PC-3 (cell line): ENCODE measurements at regions not wholly inside any gene's neighbourhood (a gene's known extent, or its start where the extent isn't known, plus 50 kb on each side); places are given as distances from the start of the nearest gene placed in this dataset.

Experiments used
- ATAC-seq: fragments of 200-7000 bp; cut with Tn5 transposase; 2 replicates; pipeline ENCODE4 v1.9.1; 2020; ENCODE audit warnings: mild to moderate bottlenecking, moderate library complexity
- BruUV-seq: library from RNA; stranded (reverse); fragments of 400-500 nt; replicated peaks from 2 replicates; lab custom pipeline; 2021; lab: Mats Ljungman, UMichigan
- CTCF ChIA-PET: fragments of 300-600 bp; sonication (Branson Sonifier 250); formaldehyde crosslinking; loops from one replicate; lab custom pipeline; 2022; ENCODE audit warnings: antibody characterized with exemption; lab: Charles Lee
- POLR2A ChIA-PET: fragments of 300-600 bp; sonication (Branson Sonifier 250); formaldehyde crosslinking; loops from one replicate; lab custom pipeline; 2022; ENCODE audit warnings: antibody characterized with exemption; ENCODE audit not compliant: unreplicated experiment; lab: Charles Lee
- DNase-seq: peaks from one replicate; pipeline ENCODE4 v3.0.0-alpha.2; 2015
- H2AFZ ChIP-seq: fragments of 300-600 bp; sonication (generic); 2 replicates; pipeline ENCODE4 v1.6.0; 2016; ENCODE audit warnings: antibody characterized with exemption, low read length
- H3F3A ChIP-seq: fragments of 300-600 bp; sonication (generic); one replicate; pipeline ENCODE4 v1.6.0; 2017; ENCODE audit warnings: antibody characterized with exemption, low read length, control low read depth, mild to moderate bottlenecking; ENCODE audit not compliant: unreplicated experiment
- H3K27ac ChIP-seq: fragments of 300-600 bp; sonication (generic); 2 replicates; pipeline ENCODE4 v1.5.1; 2016; ENCODE audit warnings: mild to moderate bottlenecking, low read length
- H3K27me3 ChIP-seq: fragments of 300-600 bp; sonication (generic); 2 replicates; pipeline ENCODE4 v1.6.1; 2016; ENCODE audit warnings: low read length, mixed read lengths
- H3K36me3 ChIP-seq: fragments of 300-600 bp; sonication (generic); 2 replicates; pipeline ENCODE4 v1.6.1; 2016; ENCODE audit warnings: low read depth, mixed run types, low read length, mixed read lengths
- H3K4me1 ChIP-seq: fragments of 300-600 bp; sonication (generic); 2 replicates; pipeline ENCODE4 v1.5.1; 2016; ENCODE audit warnings: low read length; ENCODE audit not compliant: insufficient read depth
- H3K4me2 ChIP-seq: fragments of 300-600 bp; sonication (generic); 2 replicates; pipeline ENCODE4 v1.6.0; 2016; ENCODE audit warnings: low read length
- H3K4me3 ChIP-seq: fragments of 300-600 bp; sonication (generic); 2 replicates; pipeline ENCODE4 v1.5.1; 2016; ENCODE audit warnings: mild to moderate bottlenecking, low read length, mixed read lengths
- H3K79me2 ChIP-seq: fragments of 300-600 bp; sonication (generic); 2 replicates; pipeline ENCODE4 v1.6.1; 2017; ENCODE audit warnings: low read length, mixed read lengths
- H3K9ac ChIP-seq: fragments of 300-600 bp; sonication (generic); 2 replicates; pipeline ENCODE4 v1.6.0; 2016; ENCODE audit warnings: mild to moderate bottlenecking, low read length
- H3K9me2 ChIP-seq: fragments of 300-600 bp; sonication (generic); replicated peaks from 2 replicates; pipeline ENCODE4 v1.6.1; 2016; ENCODE audit warnings: mixed run types, low read length, mixed read lengths
- H3K9me3 ChIP-seq: fragments of 300-600 bp; sonication (generic); 2 replicates; pipeline ENCODE4 v1.6.1; 2016; ENCODE audit warnings: low read length, mixed read lengths
- H4K20me1 ChIP-seq: fragments of 300-600 bp; sonication (generic); 2 replicates; pipeline ENCODE4 v1.6.1; 2016; ENCODE audit warnings: low read length, mixed read lengths
- CTCF ChIP-seq: fragments of 300-600 bp; sonication (generic); conservative IDR thresholded peaks from 2 replicates; pipeline ENCODE4 v1.5.1; 2017; ENCODE audit warnings: antibody characterized with exemption, low read depth, mild to moderate bottlenecking, low read length
- EZH2 ChIP-seq: fragments of 300-600 bp; sonication (generic); IDR thresholded peaks from one replicate; pipeline ENCODE4 v1.6.1; 2017; ENCODE audit warnings: antibody characterized with exemption, mild to moderate bottlenecking, low read length; ENCODE audit not compliant: unreplicated experiment
- EZH2phosphoT487 ChIP-seq: fragments of 300-600 bp; sonication (generic); IDR thresholded peaks from 2 replicates; pipeline ENCODE4 v1.6.1; 2018; ENCODE audit warnings: mild to moderate bottlenecking, antibody characterized with exemption, low read length, borderline replicate concordance
- intact Hi-C: fragments of 100-400 bp; cut with micrococcal nuclease; formaldehyde crosslinking; loops from 2 replicates; pipeline ENCODE4 v1.9.0; 2023

- H3F3A ChIP-seq = peaks cover 5% of the 10 kb centered on the region
- peaks cover 41% of the 10 kb centered on the region for H3K4me1 ChIP-seq
- no peaks in the 10 kb centered on the region for H3K27me3 ChIP-seq
- H3K9me3 ChIP-seq = no peaks in the 10 kb centered on the region
- H3K4me2 ChIP-seq = peak overlapping the region; percentile 48
- H4K20me1 ChIP-seq = no peaks in the 10 kb centered on the region
- no peaks in the 10 kb centered on the region for H3K9me2 ChIP-seq
- ChIA-PET POLR2A (no interaction called here), CTCF (no interaction called here)
- 0 out of 2 replicates have a peak overlapping the region, but pooled peaks have one; percentile 29 for H2AFZ ChIP-seq
- H3K9ac ChIP-seq = no peak overlapping the region
- intact Hi-C loops = loop anchor here (2.0 kb wide), 1 partner anchor 43 kb away; no protein-coding TSS in a partner anchor
- no peak overlapping the region for H3K4me3 ChIP-seq
- DNase-seq (peak; percentile 77), ATAC-seq (peak; percentile 62)
- no peaks in the 10 kb centered on the region for H3K36me3 ChIP-seq
- no peaks in the 10 kb centered on the region for H3K79me2 ChIP-seq
- peak overlapping the region; percentile 80 for H3K27ac ChIP-seq
- TF ChIP-seq EZH2 (no peak), CTCF (no peak), EZH2phosphoT487 (no peak)
- BruUV-seq = no TSS peak
These were observed 328.5 kb upstream of the GOLIM4 start for GRCh38 chr3:168424059-168424734.

- no peak for DNase-seq
- Histone ChIP-seq H2AFZ (no peak overlapping the region), H3K9me2 (no peaks in the 10 kb centered on the region), H3K4me1 (peaks cover 55% of the 10 kb centered on the region), H3F3A (peaks cover 5% of the 10 kb centered on the region), H3K79me2 (no peaks in the 10 kb centered on the region), H3K4me2 (no peak overlapping the region), H3K9ac (no peak overlapping the region), H3K9me3 (no peaks in the 10 kb centered on the region), H3K27ac (no peak overlapping the region), H3K36me3 (no peaks in the 10 kb centered on the region), H4K20me1 (no peaks in the 10 kb centered on the region), H3K4me3 (no peak overlapping the region), H3K27me3 (no peaks in the 10 kb centered on the region)
- no peak for ATAC-seq
- ChIA-PET POLR2A (no interaction called here), CTCF (no interaction called here)
- TF ChIP-seq CTCF = no peak
- TF ChIP-seq EZH2phosphoT487 = no peak
- no peak for TF ChIP-seq EZH2
- no TSS peak for BruUV-seq
- intact Hi-C loops = no loop called here
These were observed 327.1 kb upstream of the GOLIM4 start for GRCh38 chr3:168422843-168423242.

GRCh38 chr3:168419091-168419490, 323.4 kb upstream of the GOLIM4 start:
- CTCF ChIA-PET = no interaction called here

More at GRCh38 chr3:168419091-168419490, 323.4 kb upstream of the GOLIM4 start:
- Histone ChIP-seq H3K9me2 (no peaks in the 10 kb centered on the region), H4K20me1 (no peaks in the 10 kb centered on the region), H3K9me3 (no peaks in the 10 kb centered on the region), H3K27me3 (no peaks in the 10 kb centered on the region), H3K36me3 (no peaks in the 10 kb centered on the region), H3K9ac (no peak overlapping the region), H3F3A (no peaks in the 10 kb centered on the region), H3K4me3 (no peak overlapping the region), H2AFZ (no peak overlapping the region), H3K4me2 (peak overlapping the region; percentile 7; the same call in 1 of the 2 replicates), H3K4me1 (peaks cover 47% of the 10 kb centered on the region), H3K27ac (no peak overlapping the region), H3K79me2 (no peaks in the 10 kb centered on the region)
- POLR2A ChIA-PET = no interaction called here
- no peak for ATAC-seq
- DNase-seq = peak; percentile 42
- intact Hi-C loops = loop anchor here (1.0 kb wide), 1 partner anchor 166 kb away; no protein-coding TSS in a partner anchor
- TF ChIP-seq EZH2 = no peak
- TF ChIP-seq CTCF = no peak
- TF ChIP-seq EZH2phosphoT487 = no peak
- BruUV-seq = no TSS peak
